ENCODE measurements at regions not wholly inside any gene's neighbourhood (a gene's known extent, or its start where the extent isn't known, plus 50 kb on each side); places are given as distances from the start of the nearest gene placed in this dataset.

- DNase-seq (ENCODE audit: low read depth): no peak
Observed at GRCh38 chr22:27226666-27227065, 569.3 kb downstream of the MIAT start.

- no peak for DNase-seq (ENCODE audit: low read depth)
Observed at GRCh38 chr22:27228771-27229170, 571.4 kb downstream of the MIAT start.

- DNase-seq (ENCODE audit: low read depth): no peak
Observed at GRCh38 chr22:27230189-27230588, 571.4 kb downstream of the MN1 start.

DNA sequence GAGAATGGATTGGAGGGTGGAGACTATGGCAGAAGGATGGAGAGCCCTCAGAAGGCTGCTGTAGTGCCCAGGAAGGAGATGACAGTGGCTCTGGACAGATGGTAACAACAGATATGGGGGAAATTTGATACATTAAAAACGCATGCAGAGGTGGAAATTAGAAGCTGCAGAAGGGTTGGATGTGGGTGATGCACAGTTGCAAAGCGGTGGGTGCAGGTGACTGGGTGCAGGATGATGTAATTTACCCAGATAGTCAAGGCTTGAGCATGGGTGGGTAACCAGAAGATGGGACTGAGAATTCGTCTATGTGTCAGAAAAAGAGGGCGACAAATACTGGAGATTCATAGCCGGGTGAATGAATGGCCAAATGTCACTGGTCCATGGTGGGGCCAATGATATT, 570.3 kb downstream of the MN1 start:
- no peak for DNase-seq (ENCODE audit: low read depth)

DNA sequence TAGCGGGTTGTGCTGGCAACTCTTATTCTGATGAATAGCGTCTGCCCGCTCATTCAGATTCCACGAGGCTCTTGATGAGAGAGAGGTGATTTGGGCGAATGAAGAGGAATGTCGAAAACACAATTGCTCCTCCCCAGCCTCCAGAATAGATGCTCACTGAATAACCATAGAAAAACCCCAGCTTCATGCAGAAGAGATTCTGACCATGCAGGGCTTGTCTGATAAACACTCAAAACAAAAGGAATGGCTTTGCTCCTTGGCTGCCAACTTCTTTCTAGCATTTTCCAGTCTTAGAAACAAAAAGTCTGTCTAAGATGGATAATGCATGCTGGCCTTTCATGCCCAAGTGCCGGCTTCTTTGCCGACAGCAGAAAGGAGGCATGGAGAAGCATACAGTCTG, 569.5 kb downstream of the MN1 start:
- no peak for DNase-seq (ENCODE audit: low read depth)

DNA sequence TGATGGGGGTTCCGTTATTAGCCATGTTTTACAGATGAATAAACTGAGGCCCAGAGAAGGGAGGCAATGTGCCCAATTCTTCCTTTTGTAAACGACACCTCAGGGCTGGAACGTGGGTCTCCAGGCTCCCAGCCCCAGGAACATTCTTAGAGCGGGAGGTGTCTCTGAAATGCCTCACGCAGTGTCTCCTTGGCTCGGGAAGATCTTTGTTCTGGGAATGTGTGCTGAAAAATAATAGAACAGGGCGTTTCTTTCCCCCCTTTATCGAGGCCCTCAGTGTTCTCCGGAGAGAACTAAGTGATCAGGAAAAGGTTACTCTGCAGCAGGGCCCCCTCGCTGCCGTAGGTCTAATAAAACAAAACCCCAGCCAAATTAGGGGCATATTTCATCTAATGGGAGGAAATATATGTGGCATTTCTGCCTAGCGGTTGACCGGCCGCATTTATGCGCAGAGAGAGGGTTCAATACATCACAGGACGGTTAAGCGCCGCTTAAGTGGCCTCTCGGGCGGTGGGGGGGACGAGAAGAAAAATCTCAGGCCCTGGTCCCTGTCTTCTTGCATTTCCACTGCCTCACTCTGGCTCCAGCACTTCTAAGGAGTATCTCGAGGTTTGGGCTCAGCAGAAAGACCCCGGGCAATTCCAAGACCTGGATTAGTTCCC, 564.3 kb downstream of the MN1 start:
- DNase-seq (ENCODE audit: low read depth): no peak

GRCh38 chr22:27238935-27239510, 562.5 kb downstream of the MN1 start:
- no peak for DNase-seq (ENCODE audit: low read depth)

GRCh38 chr22:27239520-27239919, 562.0 kb downstream of the MN1 start:
- no peak for DNase-seq (ENCODE audit: low read depth)

DNA sequence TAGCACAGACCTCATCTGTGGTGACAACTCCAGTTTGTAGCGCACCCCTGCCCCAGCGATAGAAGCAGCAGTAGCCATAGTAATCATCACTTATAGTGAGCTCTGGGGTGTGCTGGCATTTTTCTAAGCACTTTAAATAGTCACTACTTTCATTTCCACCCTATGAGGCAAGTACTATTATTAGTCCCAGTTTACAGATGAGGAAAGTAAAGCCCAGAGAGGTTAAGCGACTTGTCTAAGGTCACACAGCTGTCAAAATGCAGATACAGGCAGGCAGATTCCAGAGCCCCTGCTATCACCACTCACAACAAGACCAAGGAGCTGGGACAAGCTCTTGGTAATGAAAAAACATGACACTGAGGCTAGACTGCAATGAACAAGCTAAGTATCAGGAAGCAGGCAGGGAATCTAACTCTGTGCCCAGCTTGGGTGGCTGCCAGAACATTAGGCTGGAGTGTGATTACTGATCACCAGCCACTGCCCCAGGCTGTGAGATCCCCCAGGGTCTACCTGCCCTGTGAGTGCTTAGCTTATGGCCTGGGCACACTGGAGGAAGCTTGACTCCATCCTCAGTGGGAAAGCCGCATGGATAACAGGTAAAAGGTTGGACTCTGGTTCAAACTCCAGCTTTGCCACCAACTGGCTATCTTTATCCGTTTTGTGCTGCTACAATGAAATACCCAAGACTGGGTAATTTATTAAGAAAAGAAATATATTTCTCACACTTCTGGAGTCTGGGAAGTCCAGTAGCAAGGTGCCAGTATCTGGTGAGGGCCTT, 561.1 kb downstream of the MN1 start:
- DNase-seq (ENCODE audit: low read depth): no peak

- no peak for DNase-seq (ENCODE audit: low read depth)
Observed at GRCh38 chr22:27241430-27242321, 559.9 kb downstream of the MN1 start.

DNA sequence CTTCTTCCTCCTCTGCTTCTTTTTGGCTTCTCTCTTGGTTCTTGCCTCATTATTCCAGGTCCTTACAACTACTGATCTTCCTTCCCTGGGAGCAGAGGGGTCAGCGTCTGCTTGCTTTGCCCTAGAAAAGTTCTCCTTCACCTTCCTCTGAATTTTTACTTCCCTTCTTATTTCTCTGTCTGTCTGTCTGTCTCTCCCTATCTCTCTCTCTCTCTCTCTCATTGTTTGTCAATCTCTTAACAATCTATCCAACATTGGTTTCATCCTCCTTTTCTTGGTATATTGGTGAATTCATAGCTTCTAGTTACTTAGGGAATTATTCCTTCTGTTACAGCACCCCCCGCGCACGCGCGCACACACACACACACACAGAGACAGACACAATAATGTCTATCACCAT, 559.1 kb downstream of the MN1 start:
- DNase-seq (ENCODE audit: low read depth): no peak

- DNase-seq (ENCODE audit: low read depth): no peak
Observed at GRCh38 chr22:27242917-27243589, 558.5 kb downstream of the MN1 start.

GRCh38 chr22:27244328-27244727, 557.2 kb downstream of the MN1 start:
- no peak for DNase-seq (ENCODE audit: low read depth)

GRCh38 chr22:27245056-27245455, 556.5 kb downstream of the MN1 start:
- DNase-seq (ENCODE audit: low read depth): no peak

DNA sequence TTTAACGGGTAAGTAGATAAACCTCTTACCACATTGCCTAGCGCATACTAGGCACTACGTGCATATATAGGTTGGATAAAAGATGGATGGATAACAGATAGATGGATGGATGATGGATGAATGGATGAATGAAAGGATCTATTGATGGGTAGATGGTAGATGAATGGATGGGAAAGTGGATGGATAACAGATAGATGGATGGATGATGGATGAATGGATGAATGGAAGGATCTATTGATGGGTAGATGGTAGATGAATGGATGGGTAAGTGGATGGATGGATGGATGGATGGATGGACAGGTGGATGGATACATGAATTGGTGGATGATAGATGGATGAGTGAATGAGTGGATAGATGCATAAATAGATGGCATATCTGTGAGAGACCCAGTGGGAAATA, 555.0 kb downstream of the MN1 start:
- no peak for DNase-seq (ENCODE audit: low read depth)

DNA sequence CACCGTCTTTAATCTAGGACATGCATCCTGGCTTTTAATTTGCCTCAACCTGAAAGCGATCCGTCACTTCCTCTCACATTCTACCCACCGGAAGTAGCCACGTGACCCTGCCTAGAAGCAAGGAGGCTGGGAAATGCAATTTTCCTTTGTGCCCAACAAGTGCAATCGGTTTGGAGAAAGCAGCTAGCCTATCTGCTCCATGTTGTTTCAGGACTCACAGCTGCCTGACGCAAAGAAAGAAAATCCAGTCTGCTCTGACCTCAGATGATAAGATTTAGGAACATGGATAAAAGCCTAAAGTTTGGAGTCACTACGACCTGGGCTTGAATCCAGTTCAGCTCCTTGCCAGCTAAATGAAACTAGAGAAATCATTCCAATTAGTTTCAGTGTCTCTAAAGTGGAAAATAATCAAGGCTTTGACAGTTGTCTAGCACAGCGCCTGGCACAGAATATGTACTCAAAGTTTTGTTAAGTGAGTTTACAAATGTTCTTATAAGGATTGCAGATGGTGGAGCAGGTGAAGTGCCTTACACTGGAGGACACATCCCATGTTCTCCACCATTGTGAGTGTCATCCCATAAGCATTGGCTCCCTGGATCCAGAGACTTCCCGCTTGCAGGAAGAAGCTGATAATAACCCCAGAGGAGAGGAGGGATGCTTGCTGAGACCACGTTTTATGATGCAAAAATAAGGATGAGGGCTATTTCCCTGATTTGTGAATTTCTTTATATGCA, 553.7 kb downstream of the MN1 start:
- DNase-seq (ENCODE audit: low read depth): no peak

GRCh38 chr22:27250418-27250817, 551.1 kb downstream of the MN1 start:
- no peak for DNase-seq (ENCODE audit: low read depth)

DNA sequence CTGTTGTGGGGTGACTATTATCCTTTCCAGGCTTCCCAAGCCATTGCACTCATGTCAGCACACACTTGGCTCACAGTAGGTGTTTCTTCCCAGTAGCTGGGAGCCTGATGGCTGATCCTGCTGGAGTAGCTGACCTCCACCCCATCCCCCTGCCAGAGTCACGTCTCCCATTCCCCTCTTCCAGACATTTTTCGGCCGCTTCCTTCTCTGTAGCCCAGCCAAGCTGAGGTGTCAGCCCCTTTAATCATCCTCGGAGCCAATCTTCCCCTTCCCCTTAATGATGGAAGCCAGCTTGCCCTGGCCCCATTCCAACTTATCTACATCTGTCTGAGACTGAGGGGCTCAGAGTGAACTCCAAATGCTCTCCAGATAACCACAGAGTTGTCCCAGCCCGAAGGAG, 550.7 kb downstream of the MN1 start:
- DNase-seq (ENCODE audit: low read depth): no peak

DNA sequence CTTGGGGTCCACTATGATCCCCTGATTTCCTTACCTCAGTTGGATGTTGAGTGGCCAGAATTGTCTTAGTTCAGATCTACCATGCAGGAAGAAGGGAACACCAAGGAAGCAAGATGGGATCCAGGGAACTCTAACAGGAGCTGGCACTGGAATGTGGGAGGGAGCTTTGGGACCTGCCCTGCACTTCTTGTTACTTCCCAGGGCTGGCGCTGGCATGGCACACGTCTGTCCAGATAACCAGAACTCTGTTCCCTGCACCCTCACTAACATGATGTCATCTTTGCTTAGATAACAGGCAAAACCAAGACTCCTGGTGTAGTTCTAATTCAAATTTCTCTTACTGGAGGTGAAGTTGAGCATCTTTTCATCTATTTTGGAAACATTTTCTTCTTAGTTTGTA, 550.0 kb downstream of the MN1 start:
- no peak for DNase-seq (ENCODE audit: low read depth)

- no peak for DNase-seq (ENCODE audit: low read depth)
Observed at GRCh38 chr22:27252282-27253049, 549.1 kb downstream of the MN1 start.

Measured in stimulated activated CD8-positive, alpha-beta memory T cell treated with anti-CD3 and anti-CD28 coated beads, Interleukin-7, amount 100 ng/mL, for 24 hours (primary cell).